WI38 (cell line): ENCODE measurements at regions not wholly inside any gene's neighbourhood (a gene's known extent, or its start where the extent isn't known, plus 50 kb on each side); places are given as distances from the start of the nearest gene placed in this dataset.

Experiments used
- H3K4me3 ChIP-seq: 2 replicates; pipeline ENCODE4 v1.5.1; 2011; ENCODE audit warnings: low read depth, mild to moderate bottlenecking, control low read depth, low read length
- CTCF ChIP-seq: IDR thresholded peaks from 2 replicates; pipeline ENCODE4 v1.5.1; 2012; ENCODE audit warnings: low read depth, mild to moderate bottlenecking, control low read depth, low read length

- H3K4me3 ChIP-seq, result no peak overlapping the region
- no peak for TF ChIP-seq CTCF
These were observed 1212.8 kb downstream of the REEP3 start for GRCh38 chr10:64733980-64734379.

- no peak overlapping the region for H3K4me3 ChIP-seq
- TF ChIP-seq CTCF, result no peak
These were observed 1217.3 kb downstream of the REEP3 start for GRCh38 chr10:64738462-64738861.

DNA sequence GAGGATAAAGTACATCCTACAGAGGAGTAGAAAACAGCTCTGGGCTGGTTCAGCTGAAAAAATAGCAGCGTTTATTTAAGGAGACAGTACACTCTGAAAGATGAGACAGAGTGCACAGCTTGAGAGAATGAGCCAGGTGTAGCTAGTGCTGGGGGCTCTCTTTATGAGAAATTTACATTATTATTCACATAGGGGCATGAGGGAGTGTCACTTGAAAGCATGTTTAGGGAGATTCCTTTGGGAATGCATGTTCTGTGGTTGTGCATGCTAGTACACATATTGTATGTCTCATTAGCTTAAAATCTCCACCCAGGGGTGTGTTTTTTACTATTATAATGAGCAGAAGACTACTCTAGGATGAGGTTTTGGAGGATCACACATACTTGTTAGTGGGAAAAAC lies 1224.4 kb downstream of the REEP3 start:
- no peak for TF ChIP-seq CTCF
- H3K4me3 ChIP-seq, result no peak overlapping the region

DNA sequence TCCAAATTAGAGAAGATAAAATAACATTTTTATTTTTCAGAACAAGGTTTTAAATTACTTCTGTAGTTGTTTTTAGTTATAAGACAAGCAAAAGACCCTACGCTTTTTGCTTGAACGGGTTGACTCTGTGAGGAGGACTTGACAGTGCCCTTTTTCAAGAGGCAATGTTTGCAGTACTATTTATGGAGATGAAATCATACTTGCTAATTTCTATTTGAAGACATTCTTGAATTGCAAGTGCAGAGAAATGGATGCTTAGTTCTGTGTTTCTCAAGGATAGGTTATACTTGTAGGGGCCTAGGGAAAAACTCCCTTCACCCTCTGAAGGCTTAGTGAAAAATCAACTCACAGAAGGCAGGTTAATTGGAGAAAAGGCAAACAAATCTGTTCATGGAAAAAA lies 1229.5 kb downstream of the REEP3 start:
- no peak for TF ChIP-seq CTCF
- H3K4me3 ChIP-seq, result no peak overlapping the region

GRCh38 chr10:64753516-64753915 lies 1232.3 kb downstream of the REEP3 start:
- no peak overlapping the region for H3K4me3 ChIP-seq
- no peak for TF ChIP-seq CTCF

GRCh38 chr10:64760371-64760770 lies 1239.2 kb downstream of the REEP3 start:
- no peak overlapping the region for H3K4me3 ChIP-seq
- no peak for TF ChIP-seq CTCF

- TF ChIP-seq CTCF, result no peak
- no peak overlapping the region for H3K4me3 ChIP-seq
These were observed 1241.7 kb downstream of the REEP3 start for GRCh38 chr10:64762861-64763260.
